Stimulated activated naive CD4-positive, alpha-beta T cell (primary cell): ENCODE measurements at regions not wholly inside any gene's neighbourhood (a gene's known extent, or its start where the extent isn't known, plus 50 kb on each side); places are given as distances from the start of the nearest gene placed in this dataset.
"Not testable (repeated sequence)": the region's sequence is repeated elsewhere in the genome, so short reads cannot be mapped to it uniquely, and the experiment has no call there.

Source experiments
- DNase-seq, 6 experiments: peaks; one replicate each; lab custom pipeline; 2025; lab: John Stamatoyannopoulos, UW

DNA sequence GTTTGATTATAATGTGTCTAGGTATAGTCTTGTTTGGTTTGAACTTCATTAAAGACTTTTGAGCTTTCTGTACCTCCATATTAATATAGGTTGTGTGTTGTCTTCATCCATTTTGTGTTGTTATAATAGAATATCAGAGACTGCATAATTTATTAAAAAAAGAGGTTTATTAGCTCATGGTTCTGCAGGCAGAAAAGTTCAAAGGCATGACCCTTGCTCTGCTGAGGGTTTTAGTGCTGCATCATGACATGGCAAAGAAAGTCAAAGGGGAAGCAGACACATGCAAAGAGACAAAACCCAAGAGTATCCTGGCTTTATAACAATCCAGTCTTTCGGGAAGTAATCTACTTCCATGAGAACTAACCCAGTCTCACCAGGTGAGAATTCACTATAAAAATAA, 358.2 kb downstream of the EDEM1 start:
- DNase-seq, result no peak

DNA sequence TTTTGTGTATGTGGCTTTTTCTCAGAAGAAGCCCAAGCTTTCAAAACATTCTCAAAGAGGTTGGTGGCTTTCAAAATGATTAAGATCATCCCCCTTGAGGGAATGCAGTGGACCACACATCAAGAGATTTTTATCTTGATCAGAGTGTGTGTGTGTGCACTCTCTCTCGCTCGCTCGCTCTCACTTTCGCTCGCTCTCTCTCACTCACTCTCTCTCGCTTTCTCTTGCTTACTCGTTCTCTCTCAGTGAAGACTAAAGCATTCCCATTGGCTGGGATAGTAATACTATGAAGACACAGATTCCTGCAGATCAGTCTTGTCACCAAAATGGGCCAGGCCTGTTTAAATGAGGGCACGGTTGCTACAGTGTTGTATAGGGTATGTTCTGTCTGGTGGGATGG, 365.7 kb downstream of the EDEM1 start:
- no peak for DNase-seq

DNA sequence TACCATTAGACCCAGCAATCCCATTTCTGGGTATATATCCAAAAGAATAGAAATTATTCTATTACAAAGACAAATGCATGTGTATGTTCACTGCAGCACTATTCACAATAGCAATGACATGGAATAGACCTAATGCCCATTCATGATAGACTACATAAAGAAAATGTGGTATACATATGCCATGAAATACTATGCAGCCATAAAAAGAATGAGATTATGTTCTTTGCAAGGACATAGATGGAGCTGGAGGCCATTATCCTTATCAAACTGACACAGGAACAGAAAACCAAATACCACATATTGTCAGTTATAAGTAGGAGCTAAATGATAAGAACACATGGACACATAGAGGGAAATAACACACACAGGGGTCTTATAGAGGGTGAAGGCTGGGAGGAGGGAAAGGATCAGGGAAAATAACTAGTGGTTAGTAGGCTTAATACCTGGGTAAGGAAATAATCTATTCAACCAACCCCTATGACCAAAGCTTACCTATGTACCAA, 366.8 kb downstream of the EDEM1 start:
- no peak for DNase-seq

DNA sequence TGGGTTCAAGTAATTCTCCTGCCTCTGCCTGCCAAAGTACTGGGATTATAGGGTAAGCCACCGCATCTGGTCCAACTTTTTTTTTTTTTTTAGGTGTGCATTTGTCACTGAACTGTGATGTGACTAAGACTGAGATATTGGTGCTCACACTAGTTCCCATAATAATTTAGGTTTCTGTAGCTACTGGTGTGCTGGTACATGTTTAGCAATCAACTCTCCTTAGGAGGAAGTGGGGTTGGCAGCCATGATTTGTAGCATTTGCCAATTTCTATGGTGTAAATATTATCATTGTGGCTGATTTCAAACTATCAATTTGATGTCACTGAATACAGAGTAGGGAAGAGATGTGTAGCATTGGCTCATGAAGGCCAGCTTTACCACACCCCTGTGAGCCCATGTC, 372.7 kb downstream of the EDEM1 start:
- no peak for DNase-seq

DNA sequence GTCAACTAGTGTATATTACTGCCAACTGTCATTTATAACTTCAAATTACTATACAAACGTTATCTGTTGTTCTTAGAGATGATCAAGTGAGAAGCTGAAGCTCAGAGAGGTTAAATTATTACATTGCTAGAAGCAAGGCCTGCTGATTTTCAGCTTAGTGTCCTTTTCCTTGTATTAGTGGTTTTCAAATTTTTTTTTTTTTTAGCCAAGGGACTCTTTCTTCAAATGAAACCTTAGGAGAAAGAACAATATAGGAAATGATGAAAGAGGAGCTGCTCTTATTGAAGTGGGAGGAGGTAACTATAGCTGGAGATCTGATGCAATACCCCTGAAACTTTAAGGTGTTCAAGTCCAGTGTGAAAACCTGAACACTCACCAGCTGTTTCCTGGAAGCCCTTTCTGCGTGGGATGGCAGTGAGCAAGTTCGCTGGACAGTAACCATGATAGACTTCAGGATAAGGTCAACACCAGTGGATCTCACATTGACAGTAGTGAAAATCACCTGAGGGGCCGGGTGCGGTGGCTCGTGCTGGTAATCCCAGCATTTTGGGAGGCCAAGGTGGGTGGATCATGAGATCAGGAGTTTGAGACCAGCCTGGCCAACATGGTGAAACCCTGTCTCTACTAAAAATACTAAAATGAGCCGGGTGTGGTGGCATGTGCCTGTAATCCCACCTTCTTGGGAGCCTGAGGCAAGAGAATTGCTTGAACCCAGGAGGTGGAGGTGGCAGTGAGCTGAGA, 376.2 kb downstream of the EDEM1 start:
- DNase-seq, result no peak

DNA sequence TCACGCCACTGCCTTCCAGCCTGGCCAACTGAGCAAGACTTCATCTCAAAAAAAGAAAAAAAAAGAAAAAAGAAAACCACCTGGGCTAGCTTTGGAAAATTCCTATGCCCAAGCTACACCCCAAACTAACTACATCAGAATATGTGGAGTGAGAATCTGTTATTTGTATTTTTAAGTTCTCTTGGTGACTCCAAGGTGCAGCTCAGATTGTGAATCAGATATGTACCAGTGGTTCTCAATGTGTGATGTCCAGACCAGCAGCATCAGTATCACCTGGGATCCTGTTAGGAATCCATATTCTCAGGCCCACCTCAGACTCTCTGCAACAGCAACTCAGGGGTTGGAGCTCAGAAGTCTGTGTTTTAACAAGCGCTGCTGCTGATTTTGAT, 376.8 kb downstream of the EDEM1 start:
- DNase-seq, result no peak

DNA sequence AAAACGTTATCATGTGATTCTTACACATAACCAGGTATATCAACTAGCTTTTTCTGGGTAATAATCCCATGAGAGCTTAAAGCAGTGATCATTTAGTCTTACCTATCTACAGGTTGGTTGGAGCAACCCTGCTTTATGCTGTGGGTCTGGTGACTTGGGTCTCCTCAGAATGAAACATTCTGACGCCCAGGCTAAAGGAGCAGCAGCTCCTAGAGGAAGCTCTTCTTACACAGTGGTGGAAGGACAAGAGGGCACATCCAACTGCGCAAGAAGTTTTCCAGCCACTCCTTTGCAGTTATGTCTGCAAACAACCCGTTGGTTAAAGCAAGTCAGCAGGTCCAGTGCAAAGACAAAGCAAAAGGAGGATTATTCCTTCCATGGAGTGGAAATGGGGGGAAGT, 377.5 kb downstream of the EDEM1 start:
- DNase-seq, result peak in 2 of 6 experiments; percentile 0

DNA sequence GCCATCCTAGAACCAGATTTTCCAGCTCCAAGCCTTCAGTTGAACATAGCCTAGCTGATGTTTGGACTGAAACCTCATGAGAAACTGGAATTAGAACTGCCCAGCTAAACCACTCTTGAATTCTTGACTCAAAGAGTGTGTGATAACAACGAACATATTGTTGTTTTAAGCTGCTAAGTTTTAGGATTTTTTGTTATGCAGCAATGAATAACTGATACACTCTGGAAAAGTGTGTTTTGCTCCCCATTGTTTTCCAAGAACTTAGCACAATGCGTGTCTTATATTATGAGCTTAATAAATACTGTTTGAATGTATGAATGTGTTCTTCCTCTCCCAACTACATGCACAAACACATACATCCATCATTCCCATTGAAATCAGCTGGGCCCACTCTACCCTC, 379.6 kb downstream of the EDEM1 start:
- DNase-seq, result no peak

DNA sequence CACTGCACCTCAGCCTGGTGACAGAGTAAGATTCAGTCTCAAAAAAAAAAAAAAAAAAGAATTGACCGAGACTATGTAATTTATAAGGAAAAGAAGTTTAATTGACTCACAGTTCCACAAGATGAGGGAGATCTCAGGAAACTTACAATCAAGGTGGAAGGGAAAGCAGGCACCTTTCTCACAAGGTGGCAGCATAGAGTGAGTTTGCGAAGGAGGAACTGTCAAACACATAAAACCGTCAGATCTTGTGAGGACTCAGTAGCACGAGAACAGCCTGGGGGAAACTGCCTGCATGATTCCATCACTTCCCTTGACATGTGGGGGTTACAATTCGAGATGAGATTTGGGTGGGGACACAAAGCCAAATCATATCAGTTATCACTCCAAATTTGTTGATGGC, 380.9 kb downstream of the EDEM1 start:
- no peak for DNase-seq

DNA sequence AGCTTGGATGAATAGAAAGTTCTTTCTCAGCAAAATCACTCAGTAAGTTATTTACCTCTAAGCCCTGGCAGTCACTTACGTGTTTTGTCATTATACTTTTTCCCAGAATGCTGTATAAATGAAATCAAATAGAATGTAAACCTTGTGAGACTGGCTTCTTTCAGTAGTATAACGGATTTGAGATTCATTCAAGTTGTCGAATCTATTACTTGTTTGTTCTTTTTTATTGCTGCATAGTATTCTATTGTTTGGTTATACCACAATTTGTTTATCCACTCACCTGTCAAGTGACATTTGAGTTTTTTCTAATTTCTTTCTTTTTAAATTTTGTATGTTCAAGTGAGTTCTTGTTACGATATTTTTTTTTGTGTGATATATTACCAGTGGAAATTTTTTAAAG, 381.6 kb downstream of the EDEM1 start:
- DNase-seq, result no peak

DNA sequence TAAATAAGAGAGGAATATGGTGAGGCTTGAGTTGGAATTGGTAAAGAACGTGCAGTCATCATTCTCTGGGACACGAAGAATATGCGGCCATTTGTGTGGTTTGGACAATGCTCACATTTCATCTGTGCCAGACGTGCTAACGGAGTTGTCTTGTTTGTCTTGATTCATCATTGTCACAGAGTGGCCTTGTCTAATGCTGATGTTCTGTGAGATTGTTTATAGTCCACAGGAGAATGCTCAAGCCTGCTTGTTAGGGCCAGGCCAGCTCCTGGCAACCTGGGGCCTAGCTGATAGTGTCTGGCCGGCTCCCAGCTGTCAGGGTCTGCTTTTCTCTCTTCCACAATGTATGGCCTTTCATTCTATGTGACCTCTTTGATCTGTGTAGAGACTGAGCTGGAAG, 384.7 kb downstream of the EDEM1 start:
- DNase-seq, result no peak

DNA sequence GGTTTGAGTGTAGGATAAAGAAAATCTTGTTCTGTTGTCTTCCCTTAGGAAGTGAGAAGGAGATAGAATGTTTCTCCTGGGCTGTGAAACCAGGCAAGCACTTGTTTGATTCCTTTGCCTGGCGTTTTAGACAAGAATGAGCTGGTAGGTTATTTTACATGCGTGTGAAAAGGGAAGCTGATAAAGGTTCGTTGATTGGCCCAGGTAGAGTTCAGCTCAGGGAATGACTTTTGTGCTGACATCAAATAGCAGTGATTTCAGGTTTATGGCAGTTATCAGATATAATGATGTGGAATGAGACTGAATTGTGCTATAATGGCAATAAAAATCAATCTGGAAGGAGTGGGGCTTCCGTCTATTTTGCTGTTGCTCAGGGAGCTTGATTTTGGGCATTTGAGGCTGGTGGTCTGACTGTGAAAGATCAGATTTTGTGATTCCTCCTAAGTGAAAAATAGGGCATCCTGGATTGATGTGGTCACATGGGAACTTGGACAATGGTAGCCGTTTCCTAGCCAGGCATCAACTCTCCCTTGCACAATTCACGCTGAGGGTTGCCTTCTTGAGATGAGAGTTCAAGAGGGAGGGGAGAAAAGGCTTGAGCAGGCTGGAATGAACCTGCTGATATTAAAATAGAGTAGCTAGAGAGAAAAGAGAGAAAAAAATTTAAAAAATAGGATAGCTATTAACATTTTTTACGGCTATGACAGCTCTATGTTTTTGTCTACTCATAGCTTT, 388.9 kb downstream of the EDEM1 start:
- DNase-seq, result no peak

DNA sequence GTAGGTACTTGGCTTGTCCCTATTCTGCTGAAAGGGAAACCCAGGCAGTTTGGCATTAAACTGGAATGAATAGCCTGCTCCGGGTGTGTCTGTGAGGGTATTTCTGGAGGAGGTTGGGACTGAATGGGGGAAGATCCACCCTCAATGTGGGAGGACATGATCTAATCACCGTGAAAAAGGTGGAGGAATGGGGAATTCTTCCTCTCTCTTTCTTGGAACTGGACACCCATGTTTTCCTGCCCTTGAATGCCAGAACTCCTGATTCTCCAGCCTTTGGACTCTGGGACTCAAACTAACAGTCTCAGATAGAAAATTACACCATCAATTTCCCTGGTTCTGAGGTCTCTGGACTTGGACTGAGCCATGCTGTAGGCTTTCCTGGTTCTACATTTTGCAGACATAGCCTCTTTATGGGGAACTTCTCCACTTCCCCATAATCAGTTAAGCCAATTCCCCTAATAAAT, 391.7 kb downstream of the EDEM1 start:
- DNase-seq, result no peak

DNA sequence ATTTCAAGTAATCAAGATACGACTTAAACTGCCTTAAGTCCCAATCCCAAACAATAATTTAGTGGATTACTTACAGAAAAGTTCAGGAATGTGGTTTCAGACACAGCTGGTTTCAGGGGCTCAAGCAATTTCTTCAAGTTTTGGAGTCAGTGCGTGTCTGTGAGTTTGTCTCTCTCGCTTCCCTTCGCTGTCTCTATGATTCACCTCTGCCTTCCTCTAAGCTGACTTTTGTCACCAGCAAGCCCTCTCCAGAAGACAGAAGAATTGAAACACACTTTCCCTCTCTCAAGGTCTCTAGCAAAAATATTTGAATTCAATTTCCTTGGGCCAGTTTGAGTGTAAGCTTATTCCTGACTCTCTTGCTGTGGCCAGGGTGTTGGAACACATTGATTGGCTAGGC, 392.4 kb downstream of the EDEM1 start:
- no peak for DNase-seq

DNA sequence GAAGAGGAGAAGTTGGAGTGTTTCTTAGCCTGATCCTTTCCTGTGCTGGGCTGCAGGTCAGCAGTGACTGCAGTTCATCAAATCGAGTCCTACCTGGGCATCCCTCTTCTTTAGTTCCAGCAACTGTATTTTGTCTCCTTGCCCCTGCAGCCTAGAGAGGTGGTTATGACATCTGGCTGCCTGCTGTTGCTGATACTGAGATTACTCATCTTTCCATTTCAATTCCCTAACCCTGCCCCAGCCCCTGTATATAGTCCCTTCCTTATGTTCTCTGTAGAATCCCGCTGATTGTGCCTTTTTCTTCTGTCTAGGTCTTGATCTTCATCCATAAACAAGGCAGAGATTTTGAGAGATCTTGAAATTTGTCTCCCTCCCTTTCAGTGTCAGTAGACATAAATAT, 393.3 kb downstream of the EDEM1 start:
- no peak for DNase-seq

DNA sequence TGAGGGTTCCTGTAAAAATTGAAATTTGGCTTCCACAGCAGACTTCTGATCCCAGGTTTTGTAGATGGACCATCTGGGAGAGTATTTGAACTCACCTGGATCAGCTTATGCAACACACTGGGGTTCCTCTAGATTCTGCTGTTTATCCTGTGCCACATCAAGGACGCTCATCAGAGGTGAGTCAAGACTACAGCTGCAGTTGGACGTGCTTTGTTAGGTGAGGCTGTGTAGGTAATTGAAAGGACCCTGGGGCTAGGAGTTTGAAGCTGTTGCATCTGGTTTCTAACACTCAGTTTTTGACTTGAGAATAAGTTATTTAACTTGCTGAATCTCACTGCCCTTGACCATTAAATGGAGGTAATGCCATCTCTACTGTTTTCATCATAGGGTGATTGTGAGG, 394.2 kb downstream of the EDEM1 start:
- DNase-seq, result no peak

DNA sequence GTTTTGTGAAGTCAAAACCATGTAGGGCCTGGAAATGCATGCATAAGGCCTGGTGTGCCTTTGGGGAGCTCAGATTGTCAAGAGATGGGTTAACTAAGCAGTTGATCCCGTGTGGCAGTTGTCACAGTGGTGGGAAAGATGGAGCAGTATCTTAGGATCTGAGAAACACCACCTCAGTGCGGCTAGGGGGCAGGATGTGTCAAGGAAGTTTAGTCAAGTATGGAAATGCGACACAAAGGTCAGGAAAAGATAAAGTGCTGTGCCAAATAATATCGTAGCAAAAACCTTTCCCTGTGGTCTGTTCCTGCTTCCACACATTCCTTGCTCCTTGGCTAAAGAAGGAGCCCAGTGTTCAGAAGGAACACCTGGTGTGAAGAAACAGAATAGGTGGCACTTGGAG, 396.4 kb downstream of the EDEM1 start:
- no peak for DNase-seq

DNA sequence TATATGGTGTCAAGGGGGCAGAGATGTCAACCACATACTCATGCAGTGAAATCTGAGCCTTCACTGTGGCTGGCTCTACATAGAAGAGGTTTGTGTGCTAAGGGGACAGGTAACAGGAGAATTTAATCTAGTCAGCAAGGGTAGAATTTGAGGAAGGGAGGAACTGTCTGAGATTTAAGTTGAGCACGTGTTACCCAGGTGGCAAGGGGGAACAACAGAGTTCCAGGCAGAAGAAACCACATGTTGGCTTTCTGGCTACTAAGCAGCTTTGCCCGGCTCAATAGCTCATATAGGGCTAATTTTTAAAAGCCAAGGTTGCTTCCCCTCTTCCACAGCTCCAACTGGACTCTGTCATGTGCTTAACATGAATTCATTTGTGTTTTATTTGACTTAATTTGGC, 397.6 kb downstream of the EDEM1 start:
- DNase-seq, result no peak

DNA sequence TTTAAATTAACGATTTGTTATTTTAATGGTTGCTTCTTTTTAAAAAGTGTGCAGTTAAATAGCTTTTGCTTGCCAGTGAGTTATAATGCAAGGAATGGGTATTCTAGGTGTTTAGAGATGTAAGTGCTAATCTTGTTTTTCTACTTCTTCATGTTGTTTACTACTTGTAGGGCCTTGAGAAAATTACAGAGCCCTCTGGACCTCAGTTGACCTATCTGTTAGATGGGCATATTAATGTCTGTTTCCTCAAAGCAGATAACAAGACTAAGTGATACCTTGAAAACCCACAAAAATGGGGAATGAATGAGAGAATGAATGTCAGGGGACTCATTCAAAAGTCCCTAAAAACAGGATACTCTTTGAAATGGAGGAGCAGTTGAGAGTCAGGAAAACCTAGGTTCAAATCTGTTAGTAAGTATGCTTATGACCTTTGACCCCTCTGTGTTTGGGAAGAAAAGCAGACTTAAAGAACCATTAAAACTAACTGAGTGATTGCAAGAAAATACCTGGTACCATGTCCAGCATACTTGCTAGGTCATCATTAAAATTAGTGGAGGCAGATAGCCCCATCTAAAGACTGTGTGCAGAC, 419.5 kb downstream of the EDEM1 start:
- DNase-seq, result no peak

DNA sequence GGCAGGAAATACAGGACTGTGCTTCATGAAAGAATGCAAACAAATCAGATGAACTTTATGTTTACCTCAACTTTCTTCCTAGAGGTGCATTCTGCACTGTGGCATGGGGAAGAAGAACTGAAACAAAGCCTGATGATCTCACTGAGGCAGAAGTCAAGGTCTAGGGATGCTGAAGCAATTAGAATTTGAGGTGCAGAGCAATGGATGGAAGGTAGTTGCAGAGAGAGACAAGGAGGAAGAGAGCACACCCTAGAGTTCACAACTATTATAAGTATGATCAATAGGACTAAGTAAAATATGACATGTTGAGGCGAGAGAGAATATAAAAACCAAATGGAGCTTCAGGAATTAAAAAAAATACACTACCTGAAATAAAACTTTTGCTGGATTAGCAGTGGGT, 420.1 kb downstream of the EDEM1 start:
- no peak for DNase-seq

DNA sequence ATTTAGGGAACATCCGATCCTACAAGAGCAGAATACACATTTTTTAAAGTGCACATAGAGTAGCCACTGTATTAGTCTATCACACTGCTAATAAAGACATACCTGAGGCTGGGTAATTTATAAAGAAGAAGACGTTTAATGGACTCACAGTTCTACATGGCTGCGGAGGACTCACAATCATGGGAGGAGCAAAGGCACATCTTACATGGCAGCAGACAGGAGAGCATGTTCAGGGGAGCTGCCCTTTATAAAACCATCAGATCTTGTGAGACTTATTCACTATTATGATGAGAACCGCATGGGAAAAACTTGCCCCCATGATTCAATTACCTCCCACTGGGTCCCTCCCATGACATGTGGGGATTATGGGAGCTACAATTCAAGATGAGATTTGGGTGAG, 421.5 kb downstream of the EDEM1 start:
- not testable (repeated sequence) for DNase-seq

DNA sequence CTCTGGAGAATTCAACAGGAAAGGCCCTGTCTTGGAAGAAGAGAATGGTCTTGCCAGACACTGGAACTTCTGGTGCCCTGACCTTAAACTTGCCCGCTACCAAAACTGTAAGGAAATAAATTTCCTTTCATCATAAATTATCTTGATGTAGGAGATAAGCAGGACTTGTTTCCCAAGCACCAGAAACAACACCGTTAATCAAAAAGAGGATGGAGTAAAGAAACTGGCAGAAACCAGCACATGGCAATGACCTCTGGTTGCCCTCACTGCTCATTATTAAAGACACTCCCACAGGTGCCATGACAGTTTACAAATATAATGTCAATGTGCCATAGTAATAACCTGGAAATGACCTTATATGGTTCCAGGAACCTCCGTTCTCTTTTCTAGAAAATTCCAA, 426.1 kb downstream of the EDEM1 start:
- no peak for DNase-seq

DNA sequence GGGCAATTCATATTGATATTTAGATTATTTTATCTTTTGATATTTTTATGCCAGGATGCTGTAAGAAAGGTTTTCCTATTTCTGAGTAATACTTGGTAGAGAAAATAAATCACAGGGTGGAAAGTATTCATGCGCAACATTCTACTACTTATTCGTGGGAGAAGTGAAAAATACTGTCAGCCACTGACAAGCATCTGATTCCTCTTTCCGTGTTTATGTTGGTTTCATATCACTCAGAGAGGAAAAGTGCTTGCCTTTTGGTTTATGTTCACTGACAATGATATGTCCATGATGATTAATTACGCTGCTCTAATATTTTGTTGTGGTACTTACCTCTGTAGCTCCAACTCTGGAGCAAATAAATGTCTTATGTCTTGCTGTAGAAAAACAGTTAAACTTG, 429.4 kb downstream of the EDEM1 start:
- no peak for DNase-seq
